ENCODE measurements at regions not wholly inside any gene's neighbourhood (a gene's known extent, or its start where the extent isn't known, plus 50 kb on each side); places are given as distances from the start of the nearest gene placed in this dataset.
"Not testable (repeated sequence)": the region's sequence is repeated elsewhere in the genome, so short reads cannot be mapped to it uniquely, and the experiment has no call there.

GRCh38 chr4:9716093-9716492 lies 65.3 kb upstream of the DRD5 start:
- H3K18ac ChIP-seq (ENCODE audit: insufficient read length, low read depth, low read length), result no peak overlapping the region
- H3T11ph ChIP-seq (ENCODE audit: low read length), result no peak overlapping the region
- H3K36me3 Mint-ChIP-seq (ENCODE audit: insufficient read depth in 1 of 3, low read depth in 3 of 3), result no peaks in the 10 kb centered on the region; a peak in 2 of 7 replicates
- no peaks in the 10 kb centered on the region for H3K23me2 ChIP-seq (ENCODE audit: insufficient read length, low read depth, low read length, poor library complexity, severe bottlenecking)
- no peak overlapping the region for H4K91ac ChIP-seq (ENCODE audit: insufficient read length, low read depth, low read length)
- H2BK20ac ChIP-seq (ENCODE audit: low read depth, low read length, poor library complexity, severe bottlenecking), result no peak overlapping the region
- H4K8ac ChIP-seq (replicated peaks; ENCODE audit: insufficient read length, low read depth, low read length), result no peak overlapping the region
- no peak overlapping the region for H3K9ac ChIP-seq (ENCODE audit: extremely low read depth, insufficient read length, low read length)
- H2BK12ac ChIP-seq (ENCODE audit: insufficient read length, low read depth, low read length), result no peak overlapping the region
- no peaks in the 10 kb centered on the region for H3K79me1 ChIP-seq (ENCODE audit: insufficient read depth, low read depth, low read length, poor library complexity, severe bottlenecking)
- H3K27ac ChIP-seq (ENCODE audit: insufficient read length, low read depth, low read length), result no peak overlapping the region
- H3K9me3 Mint-ChIP-seq, result no peaks in the 10 kb centered on the region; a peak in 2 of 5 replicates
- H3K4ac ChIP-seq (ENCODE audit: low read depth, low read length), result no peak overlapping the region
- H3K4me1 ChIP-seq (ENCODE audit: insufficient read depth, low read length), result no peaks in the 10 kb centered on the region
- no peaks in the 10 kb centered on the region for H3K9me3 ChIP-seq (ENCODE audit: control insufficient read depth, low read depth, low read length)
- no peak overlapping the region for H2BK120ac ChIP-seq (ENCODE audit: low read depth, low read length, poor library complexity, severe bottlenecking)
- H2AK5ac ChIP-seq (ENCODE audit: insufficient read length, low read length), result no peak overlapping the region
- H2AFZ ChIP-seq (ENCODE audit: low read length), result no peak overlapping the region
- peaks cover under 1% of the 10 kb centered on the region in 2 experiments; a peak in 1 of 4 replicates for H3K4me1 Mint-ChIP-seq
- H3K23ac ChIP-seq (ENCODE audit: insufficient read length, low read depth, low read length), result no peak overlapping the region
- WGBS (ENCODE audit: extremely low coverage, insufficient read length, low lambda C conversion rate), result no CpG with 5 or more reads among the region's 3 CpGs
- H3K4me2 ChIP-seq (ENCODE audit: insufficient read depth, insufficient read length, low read length), result no peak overlapping the region
- no peaks in the 10 kb centered on the region for H3K27me3 ChIP-seq (ENCODE audit: insufficient read depth, low read length)
- no peaks in the 10 kb centered on the region for H4K20me1 ChIP-seq (ENCODE audit: control insufficient read depth, insufficient read depth, insufficient read length)
- peak overlapping the region in 1 of 3 experiments; percentile 49; a peak in 2 of 7 replicates for H3K27ac Mint-ChIP-seq
- H2BK5ac ChIP-seq (ENCODE audit: insufficient read length, low read length), result no peak overlapping the region
- H3K27me3 Mint-ChIP-seq (ENCODE audit: low read depth), result peaks cover 7% of the 10 kb centered on the region
- no peak overlapping the region for H3K4me3 Mint-ChIP-seq
- no peak overlapping the region for H3K56ac ChIP-seq (ENCODE audit: insufficient read length, low read depth, low read length)
- H3K79me2 ChIP-seq (ENCODE audit: insufficient read depth, low read length), result no peaks in the 10 kb centered on the region
- TF ChIP-seq CTCF (conservative IDR thresholded peaks at IDR 0.05), result no peak
- no peak overlapping the region for H2BK15ac ChIP-seq (ENCODE audit: low read depth, low read length)
- H4K5ac ChIP-seq (ENCODE audit: insufficient read length, low read depth, low read length), result no peak overlapping the region
- H3K14ac ChIP-seq (ENCODE audit: insufficient read depth, low read length), result no peak overlapping the region
- DNase-seq, result no peak

GRCh38 chr4:9718246-9718939 lies 63.0 kb upstream of the DRD5 start:
- H3K9me3 Mint-ChIP-seq; H2BK12ac ChIP-seq (ENCODE audit: insufficient read length, low read depth, low read length); H3K23ac ChIP-seq (ENCODE audit: insufficient read length, low read depth, low read length); H3K4me1 Mint-ChIP-seq; H3K79me2 ChIP-seq (ENCODE audit: insufficient read depth, low read length); H3K36me3 Mint-ChIP-seq (ENCODE audit: insufficient read depth in 1 of 3, low read depth in 3 of 3); H2BK15ac ChIP-seq (ENCODE audit: low read depth, low read length); H3T11ph ChIP-seq (ENCODE audit: low read length); H4K5ac ChIP-seq (ENCODE audit: insufficient read length, low read depth, low read length); H3K4me3 Mint-ChIP-seq; H3K27me3 Mint-ChIP-seq (ENCODE audit: low read depth); H2BK20ac ChIP-seq (ENCODE audit: low read depth, low read length, poor library complexity, severe bottlenecking); H3K14ac ChIP-seq (ENCODE audit: insufficient read depth, low read length); H3K4me2 ChIP-seq (ENCODE audit: insufficient read depth, insufficient read length, low read length); H3K27me3 ChIP-seq (ENCODE audit: insufficient read depth, low read length); H3K27ac Mint-ChIP-seq; DNase-seq; H3K23me2 ChIP-seq (ENCODE audit: insufficient read length, low read depth, low read length, poor library complexity, severe bottlenecking); H3K79me1 ChIP-seq (ENCODE audit: insufficient read depth, low read depth, low read length, poor library complexity, severe bottlenecking); H4K91ac ChIP-seq (ENCODE audit: insufficient read length, low read depth, low read length); H2AK5ac ChIP-seq (ENCODE audit: insufficient read length, low read length); H4K20me1 ChIP-seq (ENCODE audit: control insufficient read depth, insufficient read depth, insufficient read length); H4K8ac ChIP-seq (replicated peaks; ENCODE audit: insufficient read length, low read depth, low read length); H3K27ac ChIP-seq (ENCODE audit: insufficient read length, low read depth, low read length); H3K4me1 ChIP-seq (ENCODE audit: insufficient read depth, low read length); H3K9ac ChIP-seq (ENCODE audit: extremely low read depth, insufficient read length, low read length); H2BK5ac ChIP-seq (ENCODE audit: insufficient read length, low read length); H2AFZ ChIP-seq (ENCODE audit: low read length); H3K4ac ChIP-seq (ENCODE audit: low read depth, low read length); H3K18ac ChIP-seq (ENCODE audit: insufficient read length, low read depth, low read length); H2BK120ac ChIP-seq (ENCODE audit: low read depth, low read length, poor library complexity, severe bottlenecking); H3K56ac ChIP-seq (ENCODE audit: insufficient read length, low read depth, low read length); H3K9me3 ChIP-seq (ENCODE audit: control insufficient read depth, low read depth, low read length): not testable (repeated sequence)
- no CpG with 5 or more reads among the region's 1 CpG for WGBS (ENCODE audit: extremely low coverage, insufficient read length, low lambda C conversion rate)

Measured in H9 (cell line).